ENCODE measurements at regions not wholly inside any gene's neighbourhood (a gene's known extent, or its start where the extent isn't known, plus 50 kb on each side); places are given as distances from the start of the nearest gene placed in this dataset.
"Not testable (repeated sequence)": the region's sequence is repeated elsewhere in the genome, so short reads cannot be mapped to it uniquely, and the experiment has no call there.

DNA sequence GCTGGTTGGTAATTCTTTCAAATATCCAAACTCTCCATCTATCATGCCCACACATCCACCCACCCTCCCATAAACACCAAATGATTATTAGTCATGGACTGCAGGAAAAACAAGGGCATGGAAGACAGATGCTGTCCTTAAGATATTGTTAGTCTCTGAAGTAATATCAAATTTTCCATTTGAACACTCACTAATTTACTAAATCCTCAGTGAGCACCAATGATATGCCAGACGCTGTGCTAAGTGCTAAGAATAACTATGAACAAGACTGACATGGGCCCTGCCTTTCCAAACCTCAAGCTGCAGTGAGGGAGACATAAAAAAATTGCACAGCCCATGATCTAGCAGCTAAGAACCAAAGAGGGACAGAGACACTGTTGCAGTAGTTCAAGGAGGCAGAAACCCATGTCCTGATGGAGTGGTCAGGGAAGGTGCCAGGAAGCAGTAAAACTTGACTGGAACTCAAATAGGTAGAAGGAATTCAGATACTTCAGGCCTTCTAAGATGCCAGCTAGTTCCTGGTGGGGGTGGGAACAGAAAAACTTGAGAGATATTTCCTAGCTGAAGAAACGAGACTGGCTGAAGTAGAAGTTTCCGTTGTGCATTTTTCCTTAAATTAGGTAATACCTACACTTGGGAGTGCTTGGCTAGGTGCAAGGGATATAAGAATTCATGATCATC, 182.1 kb downstream of the OSR1 start:
- no peak for DNase-seq (ENCODE audit: low read depth)
- H3K4me3 ChIP-seq (ENCODE audit: low read depth, low read length), result no peak overlapping the region
- TF ChIP-seq, protein P1, sequence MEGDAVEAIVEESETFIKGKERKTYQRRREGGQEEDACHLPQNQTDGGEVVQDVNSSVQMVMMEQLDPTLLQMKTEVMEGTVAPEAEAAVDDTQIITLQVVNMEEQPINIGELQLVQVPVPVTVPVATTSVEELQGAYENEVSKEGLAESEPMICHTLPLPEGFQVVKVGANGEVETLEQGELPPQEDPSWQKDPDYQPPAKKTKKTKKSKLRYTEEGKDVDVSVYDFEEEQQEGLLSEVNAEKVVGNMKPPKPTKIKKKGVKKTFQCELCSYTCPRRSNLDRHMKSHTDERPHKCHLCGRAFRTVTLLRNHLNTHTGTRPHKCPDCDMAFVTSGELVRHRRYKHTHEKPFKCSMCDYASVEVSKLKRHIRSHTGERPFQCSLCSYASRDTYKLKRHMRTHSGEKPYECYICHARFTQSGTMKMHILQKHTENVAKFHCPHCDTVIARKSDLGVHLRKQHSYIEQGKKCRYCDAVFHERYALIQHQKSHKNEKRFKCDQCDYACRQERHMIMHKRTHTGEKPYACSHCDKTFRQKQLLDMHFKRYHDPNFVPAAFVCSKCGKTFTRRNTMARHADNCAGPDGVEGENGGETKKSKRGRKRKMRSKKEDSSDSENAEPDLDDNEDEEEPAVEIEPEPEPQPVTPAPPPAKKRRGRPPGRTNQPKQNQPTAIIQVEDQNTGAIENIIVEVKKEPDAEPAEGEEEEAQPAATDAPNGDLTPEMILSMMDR (IDR thresholded peaks at IDR 0.05; ENCODE audit: insufficient read depth, low read depth, low read length, missing control alignments), result no peak

DNA sequence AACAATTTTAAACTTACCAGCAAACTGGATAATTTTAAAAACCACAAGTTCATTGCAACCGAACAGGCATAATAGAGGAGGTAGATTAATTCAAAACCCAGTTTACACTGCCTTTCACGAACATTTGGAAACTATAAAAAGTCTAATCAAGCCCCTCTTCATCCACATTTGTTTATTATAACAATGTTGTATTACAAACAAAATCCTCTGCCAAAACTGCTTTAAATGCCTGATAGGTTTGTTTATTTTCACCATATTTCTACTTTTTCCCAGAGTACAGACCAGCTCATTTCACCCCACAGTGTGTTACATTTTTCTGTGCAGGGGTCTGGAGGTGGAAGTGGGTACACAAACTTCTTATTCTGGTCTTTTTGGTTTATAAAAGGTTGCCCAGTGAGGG, 184.2 kb downstream of the OSR1 start:
- DNase-seq (ENCODE audit: low read depth), result no peak
- TF ChIP-seq, protein P1 (IDR thresholded peaks at IDR 0.05; ENCODE audit: insufficient read depth, low read depth, low read length, missing control alignments), result no peak
- no peak overlapping the region for H3K4me3 ChIP-seq (ENCODE audit: low read depth, low read length)

DNA sequence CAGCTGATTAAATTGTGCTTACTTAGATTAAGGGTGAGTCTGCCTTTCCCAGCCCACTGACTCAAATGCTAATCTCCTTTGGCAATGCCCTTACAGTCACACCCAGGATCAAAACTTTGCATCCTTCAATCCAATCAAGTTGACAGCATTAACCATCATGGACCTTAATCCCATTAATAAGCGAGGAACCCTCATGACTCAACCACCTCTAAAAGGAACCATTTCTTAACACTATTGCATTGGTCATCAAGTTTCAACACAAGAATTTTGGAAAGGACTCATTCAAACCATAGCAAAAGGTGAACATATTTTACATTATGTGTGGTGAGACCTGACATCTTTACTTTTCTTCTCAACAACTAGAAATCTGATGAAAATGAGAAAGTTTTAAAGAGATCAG, 187.0 kb downstream of the OSR1 start:
- no peak for DNase-seq (ENCODE audit: low read depth)
- H3K4me3 ChIP-seq (ENCODE audit: low read depth, low read length), result no peak overlapping the region
- TF ChIP-seq, protein P1 (IDR thresholded peaks at IDR 0.05; ENCODE audit: insufficient read depth, low read depth, low read length, missing control alignments), result no peak

DNA sequence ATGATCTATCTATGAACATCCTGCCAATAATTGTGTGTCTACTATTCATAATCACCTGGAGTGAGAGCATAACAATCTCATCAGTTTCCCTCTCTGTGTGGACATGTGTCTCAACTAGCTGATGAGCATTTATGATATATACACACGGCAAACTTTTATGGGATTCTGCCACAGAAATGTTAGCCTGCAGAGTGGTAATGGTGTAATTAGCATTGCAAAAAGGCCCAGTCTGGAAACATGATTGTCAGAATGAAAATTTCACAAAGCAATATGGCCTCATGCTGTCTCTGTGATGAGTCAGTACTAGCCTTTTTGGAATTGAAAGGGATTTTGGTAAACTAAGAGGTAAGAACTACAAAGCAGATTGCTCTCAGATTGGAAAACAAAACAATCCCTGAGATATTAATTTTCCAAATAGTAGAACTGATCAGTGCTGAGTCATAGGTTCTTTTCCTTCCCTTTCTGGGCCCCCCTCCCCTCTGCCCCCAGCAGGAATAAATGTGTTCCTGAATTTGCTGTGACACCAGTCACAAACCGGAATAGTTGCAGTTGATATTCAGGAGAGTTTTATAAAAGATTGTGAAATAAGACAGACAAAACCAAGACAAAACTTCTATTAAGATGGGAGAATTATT, 189.2 kb downstream of the OSR1 start:
- H3K4me3 ChIP-seq (ENCODE audit: low read depth, low read length), result no peak overlapping the region

DNA sequence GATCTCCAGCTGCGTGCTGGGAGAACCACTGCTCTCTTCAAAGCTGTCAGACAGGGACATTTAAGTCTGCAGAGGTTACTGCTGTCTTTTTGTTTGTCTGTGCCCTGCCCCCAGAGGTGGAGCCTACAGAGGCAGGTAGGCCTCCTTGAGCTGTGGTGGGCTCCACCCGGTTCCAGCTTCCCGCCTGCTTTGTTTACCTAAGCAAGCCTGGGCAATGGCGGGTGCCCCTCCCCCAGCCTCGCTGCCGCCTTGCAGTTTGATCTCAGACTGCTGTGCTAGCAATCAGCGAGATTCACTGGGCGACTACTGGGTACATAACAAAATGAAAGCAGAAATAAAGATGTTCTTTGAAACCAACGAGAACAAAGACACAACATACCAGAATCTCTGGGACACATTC, 194.3 kb downstream of the OSR1 start:
- DNase-seq (ENCODE audit: low read depth); H3K4me3 ChIP-seq (ENCODE audit: low read depth, low read length): not testable (repeated sequence)

More for the DNA sequence above, 189.2 kb downstream of the OSR1 start:
- DNase-seq (ENCODE audit: low read depth), result no peak
- TF ChIP-seq, protein P1 (IDR thresholded peaks at IDR 0.05; ENCODE audit: insufficient read depth, low read depth, low read length, missing control alignments), result no peak

DNA sequence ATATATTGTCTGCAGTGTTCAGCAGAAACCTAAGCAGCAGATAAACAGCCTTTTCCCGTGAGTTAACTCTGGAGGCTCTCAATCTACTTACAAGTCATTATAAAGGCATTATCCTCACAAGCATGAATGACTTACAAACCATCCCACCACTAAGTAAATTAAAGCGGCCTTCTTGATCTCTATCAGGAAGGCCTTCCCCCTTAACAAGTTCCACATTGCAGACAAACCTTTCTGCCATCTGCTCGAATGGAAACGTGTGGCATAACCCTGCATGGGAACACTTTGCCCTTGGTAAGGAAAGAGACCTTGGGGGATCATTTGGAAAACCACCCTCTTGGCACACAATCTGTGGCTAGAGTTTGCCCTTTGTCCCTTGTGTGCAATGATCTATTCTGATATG, 199.5 kb downstream of the OSR1 start:
- no peak overlapping the region for H3K4me3 ChIP-seq (ENCODE audit: low read depth, low read length)
- TF ChIP-seq, protein P1 (IDR thresholded peaks at IDR 0.05; ENCODE audit: insufficient read depth, low read depth, low read length, missing control alignments), result no peak
- DNase-seq (ENCODE audit: low read depth), result no peak

DNA sequence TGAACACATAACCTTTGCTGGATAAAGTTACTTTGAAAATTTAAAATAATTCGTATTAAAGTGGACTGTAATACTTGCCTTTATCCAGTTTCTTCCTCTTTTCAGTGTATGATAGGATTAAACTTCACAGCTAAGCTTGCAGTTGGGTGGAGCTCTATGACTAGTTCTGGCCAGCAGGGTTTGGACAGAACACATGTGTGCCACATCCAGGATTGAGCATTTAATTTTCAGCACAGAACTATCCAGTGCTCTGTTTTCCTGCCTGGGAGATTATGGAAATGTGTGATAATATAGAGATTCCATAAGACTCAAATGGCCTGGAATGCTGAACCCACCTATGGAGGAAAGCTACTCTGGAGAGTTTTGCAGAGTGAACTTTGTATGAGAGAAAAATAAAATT, 200.2 kb downstream of the OSR1 start:
- DNase-seq (ENCODE audit: low read depth), result no peak
- H3K4me3 ChIP-seq (ENCODE audit: low read depth, low read length), result no peak overlapping the region
- TF ChIP-seq, protein P1 (IDR thresholded peaks at IDR 0.05; ENCODE audit: insufficient read depth, low read depth, low read length, missing control alignments), result no peak
